Transverse colon (tissue), 4 donors: ENCODE measurements at regions not wholly inside any gene's neighbourhood (a gene's known extent, or its start where the extent isn't known, plus 50 kb on each side); places are given as distances from the start of the nearest gene placed in this dataset.

Experiments
- CTCF ChIP-seq, 5 experiments: fragments of 200-600 bp in 3 of 5; fragments of 450-650 bp in 2 of 5; sonication (generic) in 3 of 5; IDR thresholded peaks; 1 replicate in 2 of 5; 2 replicates in 3 of 5; pipeline ENCODE4 v1.5.1; 2016 to 2017; ENCODE audit warnings: antibody characterized with exemption in 5 of 5, inconsistent platforms in 3 of 5, mild to moderate bottlenecking in 2 of 5, moderate library complexity in 1 of 5
- EP300 ChIP-seq: sonication (generic); formaldehyde crosslinking; IDR thresholded peaks from one replicate; pipeline ENCODE4 v1.6.1; 2017; ENCODE audit warnings: antibody characterized with exemption, low read depth
- POLR2A ChIP-seq: fragments of 450-650 bp; IDR thresholded peaks from one replicate; pipeline ENCODE4 v1.6.1; 2016; ENCODE audit warnings: antibody characterized with exemption, mild to moderate bottlenecking, moderate library complexity
- POLR2AphosphoS5 ChIP-seq, 3 donors: sonication (generic); formaldehyde crosslinking; IDR thresholded peaks; one replicate each; pipeline ENCODE4 v1.6.1; 2016; ENCODE audit warnings: antibody characterized with exemption in 3 of 3

- TF ChIP-seq CTCF (IDR thresholded peaks at IDR 0.05) (no peak), POLR2AphosphoS5 (IDR thresholded peaks at IDR 0.05) (no peak), POLR2A (no peak), EP300 (no peak)
Observed at GRCh38 chr12:29053567-29053966, 95.5 kb upstream of the FAR2 start.
